ENCODE measurements at regions not wholly inside any gene's neighbourhood (a gene's known extent, or its start where the extent isn't known, plus 50 kb on each side); places are given as distances from the start of the nearest gene placed in this dataset.

- no peak for DNase-seq (ENCODE audit: low spot score)
Measured at GRCh38 chr13:73449252-73449651, 390.4 kb downstream of the KLF5 start.

- no peak for DNase-seq (ENCODE audit: low spot score)
Measured at GRCh38 chr13:73440296-73440895, 381.6 kb downstream of the KLF5 start.

GRCh38 chr13:73433890-73434289, 375.1 kb downstream of the KLF5 start:
- DNase-seq (ENCODE audit: low spot score): no peak

- DNase-seq (ENCODE audit: low spot score): no peak
Measured at GRCh38 chr13:73433458-73433857, 374.7 kb downstream of the KLF5 start.

GRCh38 chr13:73429701-73430100, 370.9 kb downstream of the KLF5 start:
- peak; percentile 14 for DNase-seq (ENCODE audit: low spot score)

GRCh38 chr13:73428706-73429105, 369.9 kb downstream of the KLF5 start:
- DNase-seq (ENCODE audit: low spot score): no peak

GRCh38 chr13:73428137-73428536, 369.3 kb downstream of the KLF5 start:
- no peak for DNase-seq (ENCODE audit: low spot score)

- DNase-seq (ENCODE audit: low spot score): no peak
Measured at GRCh38 chr13:73422973-73423372, 364.2 kb downstream of the KLF5 start.

- DNase-seq (ENCODE audit: low spot score): no peak
Measured at GRCh38 chr13:73421310-73421912, 362.6 kb downstream of the KLF5 start.

GRCh38 chr13:73419186-73419585, 360.4 kb downstream of the KLF5 start:
- DNase-seq (ENCODE audit: low spot score): no peak

GRCh38 chr13:73417012-73417615, 358.3 kb downstream of the KLF5 start:
- no peak for DNase-seq (ENCODE audit: low spot score)

GRCh38 chr13:73416093-73416492, 357.3 kb downstream of the KLF5 start:
- no peak for DNase-seq (ENCODE audit: low spot score)

- DNase-seq (ENCODE audit: low spot score): no peak
Measured at GRCh38 chr13:73413656-73414055, 354.9 kb downstream of the KLF5 start.

GRCh38 chr13:73412933-73413332, 354.1 kb downstream of the KLF5 start:
- DNase-seq (ENCODE audit: low spot score): no peak

GRCh38 chr13:73411067-73411809, 352.4 kb downstream of the KLF5 start:
- no peak for DNase-seq (ENCODE audit: low spot score)

- no peak for DNase-seq (ENCODE audit: low spot score)
Measured at GRCh38 chr13:73406454-73406853, 347.6 kb downstream of the KLF5 start.

- DNase-seq (ENCODE audit: low spot score): no peak
Measured at GRCh38 chr13:73404581-73404980, 345.8 kb downstream of the KLF5 start.

- no peak for DNase-seq (ENCODE audit: low spot score)
Measured at GRCh38 chr13:73403355-73404120, 344.7 kb downstream of the KLF5 start.

- no peak for DNase-seq (ENCODE audit: low spot score)
Measured at GRCh38 chr13:73401769-73402168, 343.0 kb downstream of the KLF5 start.

- no peak for DNase-seq (ENCODE audit: low spot score)
Measured at GRCh38 chr13:73399347-73400216, 340.8 kb downstream of the KLF5 start.

All from kidney capillary endothelial cell (primary cell).